K562 (cell line): ENCODE measurements at regions not wholly inside any gene's neighbourhood (a gene's known extent, or its start where the extent isn't known, plus 50 kb on each side); places are given as distances from the start of the nearest gene placed in this dataset.

Experiments
- BRF1 ChIP-seq: IDR thresholded peaks from 3 replicates; pipeline ENCODE4 v1.6.1; 2011; ENCODE audit warnings: borderline replicate concordance, mild to moderate bottlenecking; ENCODE audit not compliant: insufficient read length; ENCODE audit errors: extremely low read depth
- CAMTA2 ChIP-seq: fragments of 250-450 bp; sonication (Bioruptor Pico); conservative IDR thresholded peaks from 2 replicates; pipeline ENCODE4 v1.5.1; 2022
- CBX2 ChIP-seq: fragments of 200-600 bp; sonication (generic); IDR thresholded peaks from one replicate; pipeline ENCODE4 v1.6.1; 2012; ENCODE audit warnings: mild to moderate bottlenecking, low read length, inconsistent platforms; ENCODE audit not compliant: insufficient read depth, poor library complexity, severe bottlenecking
- CTBP1 ChIP-seq: fragments of 450-650 bp; IDR thresholded peaks from 2 replicates; pipeline ENCODE4 v1.6.1; 2016; ENCODE audit warnings: borderline replicate concordance
- EP300 ChIP-seq: IDR thresholded peaks from 2 replicates; pipeline ENCODE4 v1.6.1; 2012; ENCODE audit warnings: low read length, improper control_type of control experiment
- FOXJ3 ChIP-seq: sonication (generic); formaldehyde crosslinking; IDR thresholded peaks from 2 replicates; pipeline ENCODE4 v1.4.0; 2020; ENCODE audit warnings: mild to moderate bottlenecking, missing genetic modification reagents
- HCFC1 ChIP-seq: IDR thresholded peaks from 2 replicates; pipeline ENCODE4 v1.6.1; 2012; ENCODE audit warnings: low read depth, low read length, improper control_type of control experiment
- HNRNPL ChIP-seq: fragments of 200-400 bp; formaldehyde crosslinking; IDR thresholded peaks from 2 replicates; pipeline ENCODE4 v1.6.1; 2017; ENCODE audit warnings: low read depth, mild to moderate bottlenecking, low read length
- L3MBTL2 ChIP-seq: fragments of 450-650 bp; IDR thresholded peaks from 2 replicates; pipeline ENCODE4 v1.6.1; 2016; ENCODE audit warnings: mild to moderate bottlenecking, moderate library complexity
- NR0B1 ChIP-seq: fragments of 450-650 bp; IDR thresholded peaks from one replicate; pipeline ENCODE4 v1.6.1; 2018; ENCODE audit warnings: mild to moderate bottlenecking, moderate library complexity; ENCODE audit not compliant: partially characterized antibody
- NUFIP1 ChIP-seq: fragments of 450-650 bp; IDR thresholded peaks from 2 replicates; pipeline ENCODE4 v1.6.1; 2018; ENCODE audit not compliant: partially characterized antibody
- PTBP1 ChIP-seq: fragments of 200-400 bp; formaldehyde crosslinking; IDR thresholded peaks from 2 replicates; pipeline ENCODE4 v1.6.1; 2017; ENCODE audit warnings: low read depth, low read length
- RBM15 ChIP-seq: fragments of 200-400 bp; formaldehyde crosslinking; IDR thresholded peaks from 2 replicates; pipeline ENCODE4 v1.6.1; 2018; ENCODE audit warnings: mild to moderate bottlenecking, low read length, moderate library complexity; ENCODE audit not compliant: insufficient read depth
- SIX5 ChIP-seq, 2 experiments: IDR thresholded peaks; 2 replicates each; pipeline ENCODE4 v1.6.1; 2011; ENCODE audit warnings: low read length in 2 of 2, borderline replicate concordance in 1 of 2, low read depth in 1 of 2, mild to moderate bottlenecking in 1 of 2, moderate library complexity in 1 of 2; ENCODE audit not compliant: insufficient read depth in 1 of 2
- TAF7 ChIP-seq: fragments of 450-650 bp; IDR thresholded peaks from 2 replicates; pipeline ENCODE4 v1.6.1; 2016; ENCODE audit warnings: missing genetic modification characterization, missing compliant biosample characterization
- TEAD4 ChIP-seq, 2 experiments: sonication (generic) in 1 of 2; formaldehyde crosslinking in 1 of 2; IDR thresholded peaks; 2 replicates each; pipeline versions ENCODE4 v1.6.1 to v1.8.0; 2012 to 2022; ENCODE audit warnings: borderline replicate concordance in 1 of 2, inconsistent platforms in 1 of 2, low read length in 1 of 2, mild to moderate bottlenecking in 1 of 2, missing genetic modification reagents in 1 of 2
- ZEB2 ChIP-seq: fragments of 450-650 bp; IDR thresholded peaks from 2 replicates; pipeline ENCODE4 v1.6.1; 2016
- ZNF140 ChIP-seq: fragments of 250-450 bp; sonication (Bioruptor Pico); IDR thresholded peaks from 2 replicates; pipeline ENCODE4 v1.8.0; 2021; ENCODE audit warnings: moderate library complexity, mild to moderate bottlenecking, inconsistent platforms
- ZNF707 ChIP-seq: fragments of 250-450 bp; sonication (Bioruptor Pico); conservative IDR thresholded peaks from 2 replicates; pipeline ENCODE4 v1.8.0; 2022; ENCODE audit warnings: inconsistent platforms, mild to moderate bottlenecking, moderate library complexity
- TF ChIP-seq, protein P1 (sequence below): fragments of 450-650 bp; formaldehyde crosslinking; IDR thresholded peaks from 2 replicates; pipeline ENCODE4 v1.4.0; 2020; ENCODE audit warnings: mild to moderate bottlenecking, mixed read lengths
- TF ChIP-seq, protein P2 (sequence below): IDR thresholded peaks from 2 replicates; pipeline ENCODE4 v1.6.1; 2011; ENCODE audit warnings: borderline replicate concordance, low read depth, mild to moderate bottlenecking, moderate library complexity, low read length; ENCODE audit not compliant: insufficient read depth, poor library complexity, severe bottlenecking
- TF ChIP-seq, protein P3 (sequence below), 2 experiments: fragments of 450-650 bp; IDR thresholded peaks; 2 replicates each; pipeline ENCODE4 v1.6.1; 2016

- TF ChIP-seq, protein P1, sequence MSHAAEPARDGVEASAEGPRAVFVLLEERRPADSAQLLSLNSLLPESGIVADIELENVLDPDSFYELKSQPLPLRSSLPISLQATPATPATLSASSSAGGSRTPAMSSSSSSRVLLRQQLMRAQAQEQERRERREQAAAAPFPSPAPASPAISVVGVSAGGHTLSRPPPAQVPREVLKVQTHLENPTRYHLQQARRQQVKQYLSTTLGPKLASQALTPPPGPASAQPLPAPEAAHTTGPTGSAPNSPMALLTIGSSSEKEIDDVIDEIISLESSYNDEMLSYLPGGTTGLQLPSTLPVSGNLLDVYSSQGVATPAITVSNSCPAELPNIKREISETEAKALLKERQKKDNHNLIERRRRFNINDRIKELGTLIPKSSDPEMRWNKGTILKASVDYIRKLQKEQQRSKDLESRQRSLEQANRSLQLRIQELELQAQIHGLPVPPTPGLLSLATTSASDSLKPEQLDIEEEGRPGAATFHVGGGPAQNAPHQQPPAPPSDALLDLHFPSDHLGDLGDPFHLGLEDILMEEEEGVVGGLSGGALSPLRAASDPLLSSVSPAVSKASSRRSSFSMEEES: no peak
- TF ChIP-seq NUFIP1: no peak
- peak; percentile 57; the same call in 1 of the 2 replicates for TF ChIP-seq CTBP1
- no peak for TF ChIP-seq RBM15
- TF ChIP-seq TEAD4 (IDR thresholded peaks at IDR 0.05; ENCODE audit: low read length): peak; percentile 74; the same call in 1 of the 2 replicates
- no peak for TF ChIP-seq TEAD4 (CRISPR knock-in tag; IDR thresholded peaks at IDR 0.05; ENCODE audit: borderline replicate concordance)
- TF ChIP-seq ZNF707 (CRISPR knock-in tag): no peak
- no peak for TF ChIP-seq CBX2
- no peak for TF ChIP-seq PTBP1
- no peak for TF ChIP-seq ZEB2
- TF ChIP-seq SIX5 (IDR thresholded peaks at IDR 0.05; ENCODE audit: borderline replicate concordance in 1 of 2, insufficient read depth in 1 of 2, low read depth in 1 of 2, low read length in 2 of 2): no peak
- no peak for TF ChIP-seq NR0B1
- no peak for TF ChIP-seq TAF7 (tag)
- TF ChIP-seq EP300: peak; percentile 21; the same call in 1 of the 2 replicates
- TF ChIP-seq CAMTA2 (CRISPR knock-in tag): no peak
- TF ChIP-seq, protein P2, sequence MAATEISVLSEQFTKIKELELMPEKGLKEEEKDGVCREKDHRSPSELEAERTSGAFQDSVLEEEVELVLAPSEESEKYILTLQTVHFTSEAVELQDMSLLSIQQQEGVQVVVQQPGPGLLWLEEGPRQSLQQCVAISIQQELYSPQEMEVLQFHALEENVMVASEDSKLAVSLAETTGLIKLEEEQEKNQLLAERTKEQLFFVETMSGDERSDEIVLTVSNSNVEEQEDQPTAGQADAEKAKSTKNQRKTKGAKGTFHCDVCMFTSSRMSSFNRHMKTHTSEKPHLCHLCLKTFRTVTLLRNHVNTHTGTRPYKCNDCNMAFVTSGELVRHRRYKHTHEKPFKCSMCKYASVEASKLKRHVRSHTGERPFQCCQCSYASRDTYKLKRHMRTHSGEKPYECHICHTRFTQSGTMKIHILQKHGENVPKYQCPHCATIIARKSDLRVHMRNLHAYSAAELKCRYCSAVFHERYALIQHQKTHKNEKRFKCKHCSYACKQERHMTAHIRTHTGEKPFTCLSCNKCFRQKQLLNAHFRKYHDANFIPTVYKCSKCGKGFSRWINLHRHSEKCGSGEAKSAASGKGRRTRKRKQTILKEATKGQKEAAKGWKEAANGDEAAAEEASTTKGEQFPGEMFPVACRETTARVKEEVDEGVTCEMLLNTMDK: no peak
- TF ChIP-seq L3MBTL2: peak; percentile 27; the same call in 1 of the 2 replicates
- no peak for TF ChIP-seq BRF1
- no peak for TF ChIP-seq ZNF140 (CRISPR knock-in tag)
- TF ChIP-seq HNRNPL: no peak
- TF ChIP-seq FOXJ3: no peak
- TF ChIP-seq, protein P3, sequence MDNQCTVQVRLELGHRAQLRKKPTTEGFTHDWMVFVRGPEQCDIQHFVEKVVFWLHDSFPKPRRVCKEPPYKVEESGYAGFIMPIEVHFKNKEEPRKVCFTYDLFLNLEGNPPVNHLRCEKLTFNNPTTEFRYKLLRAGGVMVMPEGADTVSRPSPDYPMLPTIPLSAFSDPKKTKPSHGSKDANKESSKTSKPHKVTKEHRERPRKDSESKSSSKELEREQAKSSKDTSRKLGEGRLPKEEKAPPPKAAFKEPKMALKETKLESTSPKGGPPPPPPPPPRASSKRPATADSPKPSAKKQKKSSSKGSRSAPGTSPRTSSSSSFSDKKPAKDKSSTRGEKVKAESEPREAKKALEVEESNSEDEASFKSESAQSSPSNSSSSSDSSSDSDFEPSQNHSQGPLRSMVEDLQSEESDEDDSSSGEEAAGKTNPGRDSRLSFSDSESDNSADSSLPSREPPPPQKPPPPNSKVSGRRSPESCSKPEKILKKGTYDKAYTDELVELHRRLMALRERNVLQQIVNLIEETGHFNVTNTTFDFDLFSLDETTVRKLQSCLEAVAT (IDR thresholded peaks at IDR 0.05): no peak
- TF ChIP-seq HCFC1: no peak
Observed at GRCh38 chr7:67453580-67454380, 457.1 kb downstream of the TYW1 start (continued).
